22Rv1 (cell line): ENCODE measurements at regions not wholly inside any gene's neighbourhood (a gene's known extent, or its start where the extent isn't known, plus 50 kb on each side); places are given as distances from the start of the nearest gene placed in this dataset.

Experiments used
- CTCF ChIP-seq: fragments of 450-650 bp; IDR thresholded peaks from 2 replicates; pipeline ENCODE4 v1.5.1; 2017; ENCODE audit warnings: mild to moderate bottlenecking
- ZFX ChIP-seq: fragments of 450-650 bp; IDR thresholded peaks from 2 replicates; pipeline ENCODE4 v1.6.1; 2017; ENCODE audit warnings: antibody characterized with exemption, borderline replicate concordance

GRCh38 chr21:20253261-20253660, 744.9 kb upstream of the NCAM2 start:
- TF ChIP-seq CTCF (no peak), ZFX (no peak)
